ENCODE measurements at regions not wholly inside any gene's neighbourhood (a gene's known extent, or its start where the extent isn't known, plus 50 kb on each side); places are given as distances from the start of the nearest gene placed in this dataset.

GRCh38 chr6:120671519-120671918 is 662.8 kb downstream of the TBC1D32 start:
- intact Hi-C loops (cut with micrococcal nuclease) (no loop called here), in situ Hi-C loops (cut with MboI; ENCODE audit: low sequenced_read_pairs) (no loop called here), dilution Hi-C loops (cut with HindIII; ENCODE audit: low sequenced_read_pairs, unreplicated experiment) (no loop called here)
- H3K4me2 ChIP-seq (ENCODE audit: low read depth, low read length) = no peak overlapping the region
- H2AK5ac ChIP-seq (ENCODE audit: low read depth, low read length) = no peak overlapping the region
- H2BK20ac ChIP-seq (ENCODE audit: low read depth, low read length) = no peak overlapping the region
- no peak overlapping the region for H2BK5ac ChIP-seq (ENCODE audit: low read depth, low read length, poor library complexity, severe bottlenecking)
- H3K14ac ChIP-seq (replicated peaks; ENCODE audit: low read depth, low read length) = no peak overlapping the region
- no peak overlapping the region for H3K27ac ChIP-seq (ENCODE audit: insufficient read depth, low read length)
- no peaks in the 10 kb centered on the region for H3K27me3 ChIP-seq (ENCODE audit: control insufficient read depth, insufficient read depth, low read length)
- WGBS, 2 experiments (ENCODE audit: extremely low coverage in 2 of 2, insufficient read length in 1 of 2) = no CpG with 5 or more reads among the region's 4 CpGs
- no peak overlapping the region for H3K9ac ChIP-seq (ENCODE audit: low read depth, low read length)
- H2AFZ ChIP-seq (replicated peaks; ENCODE audit: low read length, poor library complexity) = no peak overlapping the region
- no peak overlapping the region for H3K23ac ChIP-seq (ENCODE audit: low read depth, low read length)
- no peaks in the 10 kb centered on the region for H3K79me1 ChIP-seq (ENCODE audit: low read depth in 1 of 2, low read length in 2 of 2)
- no TSS peak for BruUV-seq (replicated peaks)
- ChIA-PET CTCF (no interaction called here), POLR2A (ENCODE audit: unreplicated experiment) (no interaction called here)
- DNase-seq (no peak), ATAC-seq (ENCODE audit: low read depth) (no peak)
- no peak overlapping the region for H4K5ac ChIP-seq (ENCODE audit: low read depth, low read length)
- H2BK15ac ChIP-seq (ENCODE audit: low read depth, low read length) = no peak overlapping the region
- H2BK120ac ChIP-seq (ENCODE audit: low read depth, low read length) = no peak overlapping the region
- no peaks in the 10 kb centered on the region for H4K20me1 ChIP-seq (ENCODE audit: insufficient read depth, low read length)
- no peak overlapping the region for H3K4ac ChIP-seq (ENCODE audit: low read depth, low read length)
- TF ChIP-seq MAFK (IDR thresholded peaks at IDR 0.05; ENCODE audit: low read depth, low read length) = no peak
- TF ChIP-seq MAZ (IDR thresholded peaks at IDR 0.05; ENCODE audit: borderline replicate concordance, low read depth, low read length) = no peak
- no peak for TF ChIP-seq POLR2A (IDR thresholded peaks at IDR 0.05; ENCODE audit: low read depth, low read length)
- no peak for TF ChIP-seq CTCF (conservative IDR thresholded peaks at IDR 0.05; ENCODE audit: low read depth, low read length)
- TF ChIP-seq BHLHE40 (IDR thresholded peaks at IDR 0.05; ENCODE audit: low read depth, low read length) = no peak
- no peak for TF ChIP-seq RFX5 (IDR thresholded peaks at IDR 0.05; ENCODE audit: low read depth, low read length)
- no peak for TF ChIP-seq MXI1 (IDR thresholded peaks at IDR 0.05; ENCODE audit: borderline replicate concordance, low read depth, low read length)
- TF ChIP-seq SMC3 (IDR thresholded peaks at IDR 0.05; ENCODE audit: low read depth, low read length) = no peak
- no peak overlapping the region for H3K56ac ChIP-seq (ENCODE audit: extremely low read depth, insufficient read depth, low read length)
- H3K4me1 ChIP-seq (ENCODE audit: control insufficient read depth, insufficient read depth, low read length) = no peaks in the 10 kb centered on the region
- H2AK9ac ChIP-seq (replicated peaks; ENCODE audit: low read depth, low read length, poor library complexity) = no peak overlapping the region
- no peak overlapping the region for H3K4me3 ChIP-seq (ENCODE audit: insufficient read depth, low read depth, low read length)
- no peak overlapping the region for H3K18ac ChIP-seq (ENCODE audit: low read depth, low read length)
- peaks cover 3% of the 10 kb centered on the region; the same call in 1 of the 2 replicates for H3K9me3 ChIP-seq (ENCODE audit: control insufficient read depth, insufficient read depth, low read length)
- no peak overlapping the region for H4K8ac ChIP-seq (ENCODE audit: low read depth in 2 of 2, low read length in 2 of 2)
- H4K91ac ChIP-seq (ENCODE audit: insufficient read depth, low read depth, low read length) = no peak overlapping the region
- no peaks in the 10 kb centered on the region for H3K9me1 ChIP-seq (ENCODE audit: insufficient read depth, low read length)
- no peaks in the 10 kb centered on the region for H3K36me3 ChIP-seq (ENCODE audit: control insufficient read depth, insufficient read depth, low read length)

Measured in IMR-90 (cell line).